ENCODE measurements at regions not wholly inside any gene's neighbourhood (a gene's known extent, or its start where the extent isn't known, plus 50 kb on each side); places are given as distances from the start of the nearest gene placed in this dataset.

DNA sequence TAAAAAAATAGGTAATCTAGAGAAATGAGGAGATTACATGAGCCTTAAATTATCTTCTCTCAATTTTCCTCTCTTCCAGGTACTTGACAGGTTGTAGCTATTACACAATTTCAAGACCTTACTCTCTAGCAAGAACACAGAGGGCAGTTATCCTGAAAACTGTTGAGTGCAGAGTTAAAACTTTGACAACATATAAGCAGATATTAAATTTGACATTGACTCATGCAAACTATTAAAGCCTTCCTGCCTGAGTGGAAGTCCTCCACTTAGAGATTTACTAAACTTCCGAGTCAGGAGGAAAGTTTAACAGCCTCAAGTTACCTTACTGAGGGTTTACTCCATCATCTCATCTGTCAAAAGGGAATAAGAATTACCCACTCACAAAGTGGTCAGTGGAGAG lies 73.5 kb upstream of the ARID5B start:
- Histone ChIP-seq H3K4me1 (ENCODE audit: control insufficient read depth in 2 of 2, insufficient read depth in 2 of 2, low read length in 2 of 2) (no peaks in the 10 kb centered on the region), H3K9me3 (ENCODE audit: control extremely low read depth in 1 of 3, control insufficient read depth in 2 of 3, insufficient read depth in 1 of 3, low read length in 2 of 3) (no peaks in the 10 kb centered on the region), H4K20me1 (ENCODE audit: control insufficient read depth, insufficient read depth, low read length, poor library complexity, severe bottlenecking) (no peaks in the 10 kb centered on the region), H2AFZ (ENCODE audit: insufficient read depth, low read depth, low read length, poor library complexity, severe bottlenecking) (no peak overlapping the region), H3K9ac (ENCODE audit: low read length) (no peak overlapping the region), H3K4me3 (ENCODE audit: control extremely low read depth in 1 of 5, extremely low read depth in 1 of 5, insufficient read depth in 1 of 5, low read depth in 2 of 5, low read length in 4 of 5) (no peak overlapping the region), H3K36me3 (replicated peaks in 1 of 2; ENCODE audit: control extremely low read depth in 1 of 2, control insufficient read depth in 1 of 2, extremely low read depth in 1 of 2, insufficient read depth in 2 of 2, low read length in 1 of 2) (no peaks in the 10 kb centered on the region), H3K79me2 (ENCODE audit: control insufficient read depth, insufficient read depth, low read length) (no peaks in the 10 kb centered on the region), H3K27me3 (replicated peaks in 1 of 4; ENCODE audit: control extremely low read depth in 1 of 4, control insufficient read depth in 3 of 4, insufficient read depth in 4 of 4, low read length in 3 of 4) (no peaks in the 10 kb centered on the region), H3K4me2 (replicated peaks; ENCODE audit: low read depth, low read length, poor library complexity, severe bottlenecking) (no peak overlapping the region), H3K27ac (ENCODE audit: low read length in 2 of 2) (no peak overlapping the region)
- H3K9me3 Mint-ChIP-seq (ENCODE audit: insufficient read depth): no peaks in the 10 kb centered on the region
- intact Hi-C loops (cut with micrococcal nuclease): no loop called here
- no peak for TF ChIP-seq EZH2 (IDR thresholded peaks at IDR 0.05; ENCODE audit: borderline replicate concordance, insufficient read depth, low read depth, low read length, poor library complexity, severe bottlenecking)
- TF ChIP-seq, protein P1, sequence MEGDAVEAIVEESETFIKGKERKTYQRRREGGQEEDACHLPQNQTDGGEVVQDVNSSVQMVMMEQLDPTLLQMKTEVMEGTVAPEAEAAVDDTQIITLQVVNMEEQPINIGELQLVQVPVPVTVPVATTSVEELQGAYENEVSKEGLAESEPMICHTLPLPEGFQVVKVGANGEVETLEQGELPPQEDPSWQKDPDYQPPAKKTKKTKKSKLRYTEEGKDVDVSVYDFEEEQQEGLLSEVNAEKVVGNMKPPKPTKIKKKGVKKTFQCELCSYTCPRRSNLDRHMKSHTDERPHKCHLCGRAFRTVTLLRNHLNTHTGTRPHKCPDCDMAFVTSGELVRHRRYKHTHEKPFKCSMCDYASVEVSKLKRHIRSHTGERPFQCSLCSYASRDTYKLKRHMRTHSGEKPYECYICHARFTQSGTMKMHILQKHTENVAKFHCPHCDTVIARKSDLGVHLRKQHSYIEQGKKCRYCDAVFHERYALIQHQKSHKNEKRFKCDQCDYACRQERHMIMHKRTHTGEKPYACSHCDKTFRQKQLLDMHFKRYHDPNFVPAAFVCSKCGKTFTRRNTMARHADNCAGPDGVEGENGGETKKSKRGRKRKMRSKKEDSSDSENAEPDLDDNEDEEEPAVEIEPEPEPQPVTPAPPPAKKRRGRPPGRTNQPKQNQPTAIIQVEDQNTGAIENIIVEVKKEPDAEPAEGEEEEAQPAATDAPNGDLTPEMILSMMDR (IDR thresholded peaks at IDR 0.05): no peak
- DNase-seq (no peak), ATAC-seq (ENCODE audit: low read depth) (no peak)
- no peak overlapping the region for H3K4me3 Mint-ChIP-seq
- WGBS (ENCODE audit: insufficient coverage): 100% methylated on average over 1 of the region's 1 CpG
- H3K27me3 Mint-ChIP-seq: no peaks in the 10 kb centered on the region
- H3K4me1 Mint-ChIP-seq: no peaks in the 10 kb centered on the region
- ChIA-PET POLR2A (interaction anchor here (0.7 kb wide), 1 partner anchor 27 kb away, joined by 3 read pairs; no protein-coding TSS in a partner anchor), CTCF (interaction anchor here (0.7 kb wide), 1 partner anchor 419 kb away, joined by 4 read pairs; no protein-coding TSS in a partner anchor)
- no peak overlapping the region for H3K27ac Mint-ChIP-seq

DNA sequence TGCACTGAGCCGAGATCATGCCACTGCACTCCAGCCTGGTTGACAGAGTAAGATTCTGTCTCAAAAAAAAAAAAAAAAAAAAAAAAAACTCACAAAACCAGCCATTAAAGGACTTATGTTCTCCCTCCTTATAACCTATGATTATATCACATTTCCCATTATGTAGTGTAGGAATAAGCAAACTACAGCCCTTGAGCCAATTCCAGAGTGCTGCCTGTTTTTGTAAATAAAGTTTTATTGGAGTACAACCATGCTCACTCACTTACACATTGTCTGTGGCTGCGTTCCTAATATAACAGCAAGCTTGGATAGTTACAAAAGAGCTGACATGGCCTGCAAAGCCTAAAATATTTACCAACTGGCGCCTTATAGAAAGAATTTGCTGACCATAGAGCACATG lies 72.7 kb upstream of the ARID5B start:
- CTCF ChIA-PET: no interaction called here

More for the DNA sequence above, 72.7 kb upstream of the ARID5B start:
- H3K36me3 ChIP-seq (replicated peaks in 1 of 2; ENCODE audit: control extremely low read depth in 1 of 2, control insufficient read depth in 1 of 2, extremely low read depth in 1 of 2, insufficient read depth in 2 of 2, low read length in 1 of 2): no peaks in the 10 kb centered on the region
- no peak overlapping the region for H2AFZ ChIP-seq (ENCODE audit: insufficient read depth, low read depth, low read length, poor library complexity, severe bottlenecking)
- Mint-ChIP-seq H3K27me3 (no peaks in the 10 kb centered on the region), H3K9me3 (ENCODE audit: insufficient read depth) (no peaks in the 10 kb centered on the region), H3K27ac (no peak overlapping the region), H3K4me3 (no peak overlapping the region), H3K4me1 (no peaks in the 10 kb centered on the region)
- no peaks in the 10 kb centered on the region for H4K20me1 ChIP-seq (ENCODE audit: control insufficient read depth, insufficient read depth, low read length, poor library complexity, severe bottlenecking)
- no peak overlapping the region for H3K4me3 ChIP-seq (ENCODE audit: control extremely low read depth in 1 of 5, extremely low read depth in 1 of 5, insufficient read depth in 1 of 5, low read depth in 2 of 5, low read length in 4 of 5)
- H3K9me3 ChIP-seq (ENCODE audit: control extremely low read depth in 1 of 3, control insufficient read depth in 2 of 3, insufficient read depth in 1 of 3, low read length in 2 of 3): no peaks in the 10 kb centered on the region
- 100% methylated on average over 2 of the region's 3 CpGs for WGBS (ENCODE audit: insufficient coverage)
- ATAC-seq (ENCODE audit: low read depth) (no peak), DNase-seq (no peak)
- no peaks in the 10 kb centered on the region for H3K79me2 ChIP-seq (ENCODE audit: control insufficient read depth, insufficient read depth, low read length)
- H3K27me3 ChIP-seq (replicated peaks in 1 of 4; ENCODE audit: control extremely low read depth in 1 of 4, control insufficient read depth in 3 of 4, insufficient read depth in 4 of 4, low read length in 3 of 4): no peaks in the 10 kb centered on the region
- intact Hi-C loops (cut with micrococcal nuclease): no loop called here
- no peak for TF ChIP-seq EZH2 (IDR thresholded peaks at IDR 0.05; ENCODE audit: borderline replicate concordance, insufficient read depth, low read depth, low read length, poor library complexity, severe bottlenecking)
- TF ChIP-seq, protein P1 (IDR thresholded peaks at IDR 0.05): no peak
- H3K27ac ChIP-seq (ENCODE audit: low read length in 2 of 2): no peak overlapping the region
- POLR2A ChIA-PET: no interaction called here
- H3K9ac ChIP-seq (ENCODE audit: low read length): no peak overlapping the region
- no peaks in the 10 kb centered on the region for H3K4me1 ChIP-seq (ENCODE audit: control insufficient read depth in 2 of 2, insufficient read depth in 2 of 2, low read length in 2 of 2)
- no peak overlapping the region for H3K4me2 ChIP-seq (replicated peaks; ENCODE audit: low read depth, low read length, poor library complexity, severe bottlenecking)
